BLaER1 (cell line): ENCODE measurements at regions not wholly inside any gene's neighbourhood (a gene's known extent, or its start where the extent isn't known, plus 50 kb on each side); places are given as distances from the start of the nearest gene placed in this dataset.
"Not testable (repeated sequence)": the region's sequence is repeated elsewhere in the genome, so short reads cannot be mapped to it uniquely, and the experiment has no call there.

ENCODE experiments used
- H3K27ac ChIP-seq: shearing (Covaris generic); formaldehyde crosslinking; 2 replicates; pipeline ENCODE4 v1.8.1; 2022
- H3K27me3 ChIP-seq: shearing (Covaris generic); formaldehyde crosslinking; 2 replicates; pipeline ENCODE4 v1.8.1; 2022
- H3K36me3 ChIP-seq: shearing (Covaris generic); formaldehyde crosslinking; 2 replicates; pipeline ENCODE4 v1.8.1; 2022
- H3K4me1 ChIP-seq: shearing (Covaris generic); formaldehyde crosslinking; 2 replicates; pipeline ENCODE4 v1.8.1; 2022
- H3K4me2 ChIP-seq: shearing (Covaris generic); formaldehyde crosslinking; 2 replicates; pipeline ENCODE4 v1.8.1; 2022
- H3K4me3 ChIP-seq: shearing (Covaris generic); formaldehyde crosslinking; 2 replicates; pipeline ENCODE4 v1.8.1; 2022
- H3K9ac ChIP-seq: shearing (Covaris generic); formaldehyde crosslinking; 2 replicates; pipeline ENCODE4 v1.8.1; 2022
- H3K9me3 ChIP-seq: shearing (Covaris generic); formaldehyde crosslinking; 2 replicates; pipeline ENCODE4 v1.8.1; 2022
- H4K20me1 ChIP-seq: shearing (Covaris generic); formaldehyde crosslinking; 2 replicates; pipeline ENCODE4 v1.8.1; 2022
- Cebpa-rat ChIP-seq: shearing (Covaris generic); IDR thresholded peaks from 2 replicates; pipeline ENCODE4 v1.8.1; 2022

DNA sequence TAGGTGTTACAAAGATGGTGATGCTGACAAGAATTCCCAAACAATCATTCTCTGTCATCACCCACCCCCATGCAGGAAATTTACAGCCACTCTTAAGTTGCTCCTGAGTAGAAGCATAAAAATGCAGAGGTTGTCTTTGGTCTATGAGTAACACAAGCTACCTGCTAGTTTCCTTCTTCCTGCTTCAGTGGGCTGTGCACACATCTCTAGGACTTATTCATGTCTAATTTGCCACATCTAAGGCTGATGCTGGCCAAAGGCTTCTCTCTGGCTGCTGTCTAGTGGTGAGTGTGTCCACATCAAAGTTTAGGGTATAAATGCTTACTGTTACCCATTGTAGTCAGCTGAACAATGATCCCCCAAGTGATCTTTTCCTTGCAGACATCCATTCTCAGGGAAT lies 662.5 kb downstream of the TYW1 start:
- TF ChIP-seq Cebpa-rat = no peak
- H3K4me2 ChIP-seq = no peak overlapping the region
- H3K27me3 ChIP-seq = no peaks in the 10 kb centered on the region
- peaks cover 8% of the 10 kb centered on the region for H3K4me1 ChIP-seq
- no peak overlapping the region for H3K27ac ChIP-seq
- H3K9me3 ChIP-seq = peaks cover 16% of the 10 kb centered on the region
- no peak overlapping the region for H3K9ac ChIP-seq
- H3K4me3 ChIP-seq = no peak overlapping the region
- H3K36me3 ChIP-seq = no peaks in the 10 kb centered on the region
- no peaks in the 10 kb centered on the region for H4K20me1 ChIP-seq

- H3K27me3 ChIP-seq = no peaks in the 10 kb centered on the region
- no peaks in the 10 kb centered on the region for H3K4me1 ChIP-seq
- H3K9ac ChIP-seq = no peak overlapping the region
- H3K9me3 ChIP-seq = peaks cover 16% of the 10 kb centered on the region
- H3K4me2 ChIP-seq = no peak overlapping the region
- no peak overlapping the region for H3K27ac ChIP-seq
- no peaks in the 10 kb centered on the region for H4K20me1 ChIP-seq
- H3K36me3 ChIP-seq = no peaks in the 10 kb centered on the region
- no peak overlapping the region for H3K4me3 ChIP-seq
- TF ChIP-seq Cebpa-rat = no peak
Measured at GRCh38 chr7:67662804-67663203, 666.2 kb downstream of the TYW1 start.

- no peak for TF ChIP-seq Cebpa-rat
- H3K4me2 ChIP-seq = no peak overlapping the region
Measured at GRCh38 chr7:67663644-67664043, 667.0 kb downstream of the TYW1 start.

DNA sequence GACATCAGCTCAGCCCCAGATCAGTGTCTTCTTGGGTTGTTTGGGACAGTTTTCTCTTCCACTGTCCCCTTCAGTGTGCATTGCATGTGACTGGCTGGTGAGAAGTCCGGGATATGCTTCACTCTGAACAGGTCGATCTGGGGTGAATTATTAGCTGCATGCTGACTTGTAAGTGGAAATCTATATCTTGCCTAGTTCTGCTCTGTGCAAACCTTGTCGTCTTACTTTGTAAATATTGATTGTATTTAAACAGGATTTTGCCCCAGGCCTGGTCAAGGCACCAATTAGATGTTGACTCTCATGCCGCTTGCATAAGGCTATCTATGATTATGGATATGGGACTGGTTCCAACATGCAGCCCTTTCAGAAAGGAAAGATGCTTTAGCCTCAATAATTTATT lies 669.7 kb downstream of the TYW1 start:
- H3K27me3 ChIP-seq, H3K9ac ChIP-seq, H3K4me3 ChIP-seq, H3K4me1 ChIP-seq, H3K36me3 ChIP-seq, H3K27ac ChIP-seq, H4K20me1 ChIP-seq, H3K4me2 ChIP-seq: not testable (repeated sequence)
- peaks cover 36% of the 10 kb centered on the region for H3K9me3 ChIP-seq

More at GRCh38 chr7:67663644-67664043, 667.0 kb downstream of the TYW1 start:
- Histone ChIP-seq H4K20me1 (no peaks in the 10 kb centered on the region), H3K27me3 (no peaks in the 10 kb centered on the region), H3K27ac (no peak overlapping the region), H3K4me3 (no peak overlapping the region), H3K36me3 (no peaks in the 10 kb centered on the region), H3K9me3 (peaks cover 16% of the 10 kb centered on the region), H3K4me1 (no peaks in the 10 kb centered on the region), H3K9ac (no peak overlapping the region)

- H4K20me1 ChIP-seq = no peaks in the 10 kb centered on the region
- H3K27ac ChIP-seq = no peak overlapping the region
- H3K4me2 ChIP-seq = no peak overlapping the region
- no peaks in the 10 kb centered on the region for H3K4me1 ChIP-seq
- H3K4me3 ChIP-seq = no peak overlapping the region
- H3K9ac ChIP-seq = no peak overlapping the region
- peaks cover 46% of the 10 kb centered on the region for H3K9me3 ChIP-seq
- no peaks in the 10 kb centered on the region for H3K27me3 ChIP-seq
- TF ChIP-seq Cebpa-rat = no peak
- H3K36me3 ChIP-seq = no peaks in the 10 kb centered on the region
Measured at GRCh38 chr7:67671006-67671548, 674.4 kb downstream of the TYW1 start.

- no peak for TF ChIP-seq Cebpa-rat
- no peaks in the 10 kb centered on the region for H3K27me3 ChIP-seq
- no peak overlapping the region for H3K9ac ChIP-seq
- H3K27ac ChIP-seq = no peak overlapping the region
- H3K4me2 ChIP-seq = no peak overlapping the region
- no peaks in the 10 kb centered on the region for H4K20me1 ChIP-seq
- H3K4me1 ChIP-seq = no peaks in the 10 kb centered on the region
- no peaks in the 10 kb centered on the region for H3K36me3 ChIP-seq
- H3K9me3 ChIP-seq = peaks cover 52% of the 10 kb centered on the region
- no peak overlapping the region for H3K4me3 ChIP-seq
Measured at GRCh38 chr7:67673861-67674260, 677.2 kb downstream of the TYW1 start.

DNA sequence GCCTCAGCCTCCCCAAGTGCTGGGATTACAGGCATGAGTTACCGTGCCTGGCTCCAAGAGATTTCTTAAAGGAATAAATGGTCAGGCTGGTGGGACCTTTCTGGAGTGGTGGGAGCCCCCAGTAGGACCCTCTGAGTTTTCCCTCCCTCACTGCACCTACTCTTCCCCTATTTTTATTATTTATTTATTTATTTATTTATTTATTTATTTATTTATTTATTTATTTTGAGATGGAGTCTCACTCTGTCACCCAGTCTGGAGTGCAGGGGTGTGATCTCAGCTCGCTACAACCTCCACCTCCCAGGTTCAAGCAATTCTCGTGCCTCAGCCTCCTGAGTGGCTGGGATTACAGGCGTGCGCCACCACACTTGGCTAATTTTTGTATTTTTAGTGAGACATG lies 678.2 kb downstream of the TYW1 start:
- H3K4me1 ChIP-seq, H3K4me3 ChIP-seq, H3K9ac ChIP-seq, H3K36me3 ChIP-seq, H3K4me2 ChIP-seq, H4K20me1 ChIP-seq, H3K27me3 ChIP-seq, H3K27ac ChIP-seq: not testable (repeated sequence)
- peaks cover 46% of the 10 kb centered on the region for H3K9me3 ChIP-seq

GRCh38 chr7:67675971-67676370 lies 679.3 kb downstream of the TYW1 start:
- H4K20me1 ChIP-seq = no peaks in the 10 kb centered on the region
- no peak overlapping the region for H3K9ac ChIP-seq
- H3K9me3 ChIP-seq = peaks cover 36% of the 10 kb centered on the region
- TF ChIP-seq Cebpa-rat = no peak
- H3K27ac ChIP-seq = no peak overlapping the region
- H3K36me3 ChIP-seq = no peaks in the 10 kb centered on the region
- H3K4me3 ChIP-seq = no peak overlapping the region
- H3K4me1 ChIP-seq = no peaks in the 10 kb centered on the region
- H3K27me3 ChIP-seq = no peaks in the 10 kb centered on the region
- H3K4me2 ChIP-seq = no peak overlapping the region

DNA sequence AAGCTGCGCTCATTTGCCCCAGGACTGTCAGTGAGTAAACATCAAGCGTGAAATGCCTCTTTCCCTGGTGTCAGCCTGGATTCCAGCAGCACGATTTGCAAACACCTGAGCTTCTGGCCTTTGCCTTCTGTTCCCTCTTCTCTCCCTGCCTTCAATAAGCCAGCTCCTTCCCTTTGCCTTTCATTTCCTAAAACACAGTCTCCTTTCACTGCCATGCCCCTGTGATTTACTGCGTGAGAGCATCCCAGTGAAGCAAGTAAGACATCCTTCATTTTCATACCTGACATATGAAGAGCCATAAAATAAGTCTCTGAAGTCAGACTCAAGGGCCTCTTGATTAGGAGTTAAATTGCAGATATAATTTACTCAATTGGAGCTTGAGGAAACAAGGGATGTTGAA lies 681.8 kb downstream of the TYW1 start:
- Histone ChIP-seq H3K9ac (no peak overlapping the region), H3K27me3 (no peaks in the 10 kb centered on the region), H4K20me1 (no peaks in the 10 kb centered on the region), H3K27ac (no peak overlapping the region), H3K4me2 (no peak overlapping the region), H3K9me3 (peaks cover 16% of the 10 kb centered on the region; the same call in 1 of the 2 replicates), H3K36me3 (no peaks in the 10 kb centered on the region), H3K4me3 (no peak overlapping the region), H3K4me1 (no peaks in the 10 kb centered on the region)
- no peak for TF ChIP-seq Cebpa-rat

- TF ChIP-seq Cebpa-rat = no peak
- Histone ChIP-seq H3K9ac (no peak overlapping the region), H3K4me1 (no peaks in the 10 kb centered on the region), H3K36me3 (no peaks in the 10 kb centered on the region), H3K27ac (no peak overlapping the region), H3K4me2 (no peak overlapping the region), H3K9me3 (no peaks in the 10 kb centered on the region), H3K4me3 (no peak overlapping the region), H3K27me3 (no peaks in the 10 kb centered on the region), H4K20me1 (no peaks in the 10 kb centered on the region)
Measured at GRCh38 chr7:67683628-67684027, 687.0 kb downstream of the TYW1 start.

DNA sequence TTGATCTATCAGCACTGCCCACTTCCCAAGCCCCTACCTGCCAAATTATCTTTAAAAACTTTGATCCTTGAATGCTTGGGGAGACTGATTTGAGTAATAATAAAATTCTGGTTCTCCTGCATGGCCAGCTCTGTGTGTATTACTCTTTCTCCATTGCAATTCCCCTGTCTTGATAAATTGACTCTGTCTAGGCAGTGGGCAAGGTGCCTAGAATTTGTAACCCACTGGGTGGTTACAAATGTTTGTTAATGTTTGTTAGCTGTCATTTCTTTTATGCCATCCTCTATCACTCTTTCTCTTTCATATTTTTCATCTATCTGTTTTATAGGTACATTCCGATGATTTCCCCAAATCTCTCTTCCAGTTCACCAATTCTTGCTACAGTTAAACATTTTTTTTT lies 694.1 kb downstream of the TYW1 start:
- Histone ChIP-seq H4K20me1 (no peaks in the 10 kb centered on the region), H3K36me3 (no peaks in the 10 kb centered on the region), H3K9me3 (no peaks in the 10 kb centered on the region), H3K9ac (no peak overlapping the region), H3K27me3 (no peaks in the 10 kb centered on the region), H3K4me3 (no peak overlapping the region), H3K4me1 (no peaks in the 10 kb centered on the region), H3K4me2 (no peak overlapping the region), H3K27ac (no peak overlapping the region)
- TF ChIP-seq Cebpa-rat = no peak
